OCI-LY7 (cell line): ENCODE measurements at regions not wholly inside any gene's neighbourhood (a gene's known extent, or its start where the extent isn't known, plus 50 kb on each side); places are given as distances from the start of the nearest gene placed in this dataset.

Experiments used
- BruUV-seq: library from RNA; stranded (reverse); fragments of 400-500 nt; replicated peaks from 2 replicates; lab custom pipeline; 2021; lab: Mats Ljungman, UMichigan
- CTCF ChIA-PET: fragments of 300-600 bp; sonication (Branson Sonifier 250); formaldehyde crosslinking; loops from one replicate; lab custom pipeline; 2022; ENCODE audit warnings: antibody characterized with exemption; ENCODE audit not compliant: unreplicated experiment; lab: Charles Lee
- POLR2A ChIA-PET: fragments of 300-600 bp; sonication (Branson Sonifier 250); formaldehyde crosslinking; loops from one replicate; lab custom pipeline; 2022; ENCODE audit warnings: antibody characterized with exemption; lab: Charles Lee
- DNase-seq: peaks from one replicate; pipeline ENCODE4 v3.0.0-alpha.2; 2015; ENCODE audit warnings: low spot score
- H2AFZ ChIP-seq: fragments of 200-600 bp; sonication (generic), shearing (Covaris generic); 2 replicates; pipeline ENCODE4 v1.6.1; 2014; ENCODE audit warnings: mild to moderate bottlenecking, antibody characterized with exemption, low read length, moderate library complexity
- H3K27ac ChIP-seq: fragments of 200-600 bp; sonication (generic); 2 replicates; pipeline ENCODE4 v1.5.1; 2014; ENCODE audit warnings: mixed run types, low read depth, mild to moderate bottlenecking, moderate library complexity, low read length, inconsistent platforms; ENCODE audit not compliant: poor library complexity, severe bottlenecking
- H3K36me3 ChIP-seq: fragments of 200-600 bp; sonication (generic); 2 replicates; pipeline ENCODE4 v1.6.1; 2014; ENCODE audit warnings: mild to moderate bottlenecking, antibody characterized with exemption, low read length, moderate library complexity, mixed read lengths; ENCODE audit not compliant: insufficient read depth
- H3K4me1 ChIP-seq: fragments of 200-600 bp; sonication (generic); 2 replicates; pipeline ENCODE4 v1.5.1; 2014; ENCODE audit warnings: mild to moderate bottlenecking, low read length; ENCODE audit not compliant: insufficient read depth, poor library complexity, severe bottlenecking
- H3K4me2 ChIP-seq: fragments of 200-600 bp; sonication (generic); 2 replicates; pipeline ENCODE4 v1.6.1; 2014; ENCODE audit warnings: mild to moderate bottlenecking, low read length
- H3K4me3 ChIP-seq: fragments of 200-600 bp; sonication (generic); 2 replicates; pipeline ENCODE4 v1.5.1; 2014; ENCODE audit warnings: mild to moderate bottlenecking, low read depth, low read length; ENCODE audit not compliant: poor library complexity, severe bottlenecking
- H3K79me2 ChIP-seq: fragments of 200-600 bp; sonication (generic); 2 replicates; pipeline ENCODE4 v1.6.1; 2016; ENCODE audit warnings: low read depth, mild to moderate bottlenecking, low read length, moderate library complexity, mixed read lengths; ENCODE audit not compliant: insufficient read depth
- H3K9me2 ChIP-seq: fragments of 200-600 bp; sonication (generic); 2 replicates; pipeline ENCODE4 v1.6.1; 2016; ENCODE audit warnings: mild to moderate bottlenecking, low read length, mixed read lengths; ENCODE audit not compliant: insufficient read depth
- H3K9me3 ChIP-seq: fragments of 200-600 bp; sonication (generic); 2 replicates; pipeline ENCODE4 v1.6.1; 2014; ENCODE audit warnings: mild to moderate bottlenecking, mixed run types, low read length, mixed read lengths
- H4K20me1 ChIP-seq: fragments of 200-600 bp; sonication (generic); 2 replicates; pipeline ENCODE4 v1.6.1; 2014; ENCODE audit warnings: mild to moderate bottlenecking, antibody characterized with exemption, low read length, moderate library complexity, mixed read lengths; ENCODE audit not compliant: insufficient read depth
- EZH2phosphoT487 ChIP-seq: fragments of 200-600 bp; sonication (generic); IDR thresholded peaks from 2 replicates; pipeline ENCODE4 v1.6.1; 2018; ENCODE audit warnings: low read depth, borderline replicate concordance, mild to moderate bottlenecking, mixed run types, antibody characterized with exemption, low read length, moderate library complexity, mixed read lengths
- intact Hi-C: fragments of 100-400 bp; cut with micrococcal nuclease; formaldehyde crosslinking; loops from one replicate; pipeline ENCODE4 v1.10.0; 2022; ENCODE audit not compliant: unreplicated experiment
- TF ChIP-seq, protein P1 (sequence below): fragments of 200-600 bp; sonication (generic); conservative IDR thresholded peaks from 2 replicates; pipeline ENCODE4 v1.5.1; 2014; ENCODE audit warnings: mild to moderate bottlenecking, antibody characterized with exemption, low read length, moderate library complexity, mixed read lengths

DNA sequence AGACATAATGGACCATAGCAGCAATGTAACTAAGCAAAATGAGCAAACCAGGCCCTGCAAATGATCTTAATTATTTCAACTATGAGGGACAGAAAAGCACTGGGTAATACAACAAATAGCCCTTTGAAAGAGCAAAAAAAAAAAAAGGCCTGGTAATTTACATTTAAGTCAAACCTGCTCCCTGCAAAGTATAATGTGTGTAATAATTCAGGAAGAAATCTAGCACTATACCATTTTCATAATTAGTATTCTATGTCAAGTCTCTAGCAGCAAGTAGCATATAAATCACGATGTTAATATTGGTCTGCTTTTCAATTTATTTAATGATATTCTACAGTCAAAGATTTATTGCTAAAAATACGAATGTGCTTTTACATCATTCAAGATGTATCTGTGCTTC lies 489.6 kb downstream of the BMP2 start:
- CTCF ChIA-PET, result no interaction called here
- no peaks in the 10 kb centered on the region for H3K9me2 ChIP-seq
- H3K79me2 ChIP-seq, result no peaks in the 10 kb centered on the region
- no peaks in the 10 kb centered on the region for H3K4me1 ChIP-seq
- H4K20me1 ChIP-seq, result no peaks in the 10 kb centered on the region; the same call in 1 of the 2 replicates
- H3K4me3 ChIP-seq, result no peak overlapping the region
- intact Hi-C loops, result no loop called here
- H3K9me3 ChIP-seq, result no peaks in the 10 kb centered on the region
- DNase-seq, result no peak
- no peak overlapping the region for H3K27ac ChIP-seq
- H2AFZ ChIP-seq, result no peak overlapping the region
- H3K36me3 ChIP-seq, result no peaks in the 10 kb centered on the region
- BruUV-seq, result no TSS peak
- POLR2A ChIA-PET, result interaction anchor here (0.6 kb wide), 1 partner anchor 307 kb away, joined by 4 read pairs; no protein-coding TSS in a partner anchor
- H3K4me2 ChIP-seq, result no peak overlapping the region
- TF ChIP-seq, protein P1, sequence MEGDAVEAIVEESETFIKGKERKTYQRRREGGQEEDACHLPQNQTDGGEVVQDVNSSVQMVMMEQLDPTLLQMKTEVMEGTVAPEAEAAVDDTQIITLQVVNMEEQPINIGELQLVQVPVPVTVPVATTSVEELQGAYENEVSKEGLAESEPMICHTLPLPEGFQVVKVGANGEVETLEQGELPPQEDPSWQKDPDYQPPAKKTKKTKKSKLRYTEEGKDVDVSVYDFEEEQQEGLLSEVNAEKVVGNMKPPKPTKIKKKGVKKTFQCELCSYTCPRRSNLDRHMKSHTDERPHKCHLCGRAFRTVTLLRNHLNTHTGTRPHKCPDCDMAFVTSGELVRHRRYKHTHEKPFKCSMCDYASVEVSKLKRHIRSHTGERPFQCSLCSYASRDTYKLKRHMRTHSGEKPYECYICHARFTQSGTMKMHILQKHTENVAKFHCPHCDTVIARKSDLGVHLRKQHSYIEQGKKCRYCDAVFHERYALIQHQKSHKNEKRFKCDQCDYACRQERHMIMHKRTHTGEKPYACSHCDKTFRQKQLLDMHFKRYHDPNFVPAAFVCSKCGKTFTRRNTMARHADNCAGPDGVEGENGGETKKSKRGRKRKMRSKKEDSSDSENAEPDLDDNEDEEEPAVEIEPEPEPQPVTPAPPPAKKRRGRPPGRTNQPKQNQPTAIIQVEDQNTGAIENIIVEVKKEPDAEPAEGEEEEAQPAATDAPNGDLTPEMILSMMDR, result no peak
- TF ChIP-seq EZH2phosphoT487, result no peak

DNA sequence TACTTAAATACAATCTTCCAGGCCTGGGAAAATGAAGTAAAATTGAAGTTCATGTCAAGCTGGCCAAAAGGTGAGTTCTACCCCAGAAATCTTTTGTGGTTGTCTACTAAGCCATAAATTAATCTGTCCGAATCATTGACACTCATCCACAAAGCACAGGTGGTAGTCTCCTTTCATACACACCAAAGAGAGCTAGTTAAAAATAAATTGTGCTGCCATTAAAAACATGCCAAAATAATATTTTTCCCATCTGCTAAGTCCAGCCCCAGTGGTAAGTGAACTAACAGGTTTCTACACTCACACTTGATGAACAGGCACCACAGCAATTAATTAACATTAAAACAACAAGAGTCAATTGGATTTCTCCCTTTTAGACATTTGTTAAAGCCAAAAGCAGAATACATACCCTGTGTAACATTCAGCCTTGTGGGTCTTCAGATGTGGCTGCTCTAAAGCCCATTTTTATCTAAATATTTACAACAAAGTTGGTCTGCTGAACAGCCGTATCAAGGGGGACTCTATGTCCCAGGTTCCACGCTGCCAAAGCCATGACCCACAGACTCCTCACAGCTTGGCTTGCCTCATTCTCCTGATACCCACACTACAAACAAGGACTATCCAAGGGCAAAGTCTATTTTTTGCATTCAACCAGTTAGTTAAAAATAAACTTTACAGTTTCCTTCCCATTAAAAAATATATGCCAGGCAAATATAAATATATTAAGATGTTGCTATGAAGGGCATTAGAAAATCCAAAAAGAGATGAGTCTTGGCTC lies 490.4 kb downstream of the BMP2 start:
- CTCF ChIA-PET, result no interaction called here
- no peak overlapping the region for H3K4me2 ChIP-seq
- no peak overlapping the region for H3K4me3 ChIP-seq
- no peaks in the 10 kb centered on the region; the same call in 1 of the 2 replicates for H4K20me1 ChIP-seq
- no peaks in the 10 kb centered on the region for H3K9me2 ChIP-seq
- DNase-seq, result no peak
- no peaks in the 10 kb centered on the region for H3K36me3 ChIP-seq
- no peak overlapping the region for H2AFZ ChIP-seq
- no peaks in the 10 kb centered on the region for H3K4me1 ChIP-seq
- no peak for TF ChIP-seq EZH2phosphoT487
- TF ChIP-seq, protein P1, result no peak
- no peak overlapping the region for H3K27ac ChIP-seq
- BruUV-seq, result no TSS peak
- intact Hi-C loops, result no loop called here
- no peaks in the 10 kb centered on the region for H3K9me3 ChIP-seq
- POLR2A ChIA-PET, result no interaction called here
- H3K79me2 ChIP-seq, result no peaks in the 10 kb centered on the region

DNA sequence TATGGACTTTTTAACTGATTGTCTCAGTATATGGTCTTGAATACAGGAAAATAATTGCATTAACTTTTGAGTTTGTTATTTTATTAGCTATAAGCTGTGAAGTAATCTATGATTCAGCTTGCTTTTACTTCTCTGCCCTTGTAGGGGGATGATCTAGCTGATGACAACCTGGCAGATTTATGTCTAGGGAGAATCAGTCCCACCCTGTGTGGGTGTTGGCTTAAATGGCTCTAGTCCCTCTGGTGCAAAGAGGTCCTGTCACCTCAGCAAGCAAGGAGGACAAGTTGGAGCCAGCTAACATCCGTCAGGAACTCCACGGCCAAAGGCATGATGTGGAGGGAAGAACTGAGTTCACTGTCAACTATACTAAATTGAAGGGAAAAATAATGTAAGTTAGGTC lies 495.3 kb downstream of the BMP2 start:
- POLR2A ChIA-PET, result no interaction called here
- no peak overlapping the region for H3K4me2 ChIP-seq
- no peak for DNase-seq
- H3K36me3 ChIP-seq, result no peaks in the 10 kb centered on the region
- H3K9me3 ChIP-seq, result no peaks in the 10 kb centered on the region
- H3K9me2 ChIP-seq, result no peaks in the 10 kb centered on the region
- intact Hi-C loops, result no loop called here
- no peak overlapping the region for H3K27ac ChIP-seq
- H2AFZ ChIP-seq, result no peak overlapping the region
- no peaks in the 10 kb centered on the region for H3K4me1 ChIP-seq
- H3K79me2 ChIP-seq, result no peaks in the 10 kb centered on the region
- no peak for TF ChIP-seq EZH2phosphoT487
- TF ChIP-seq, protein P1, result no peak
- H4K20me1 ChIP-seq, result no peaks in the 10 kb centered on the region; the same call in 1 of the 2 replicates
- H3K4me3 ChIP-seq, result no peak overlapping the region
- BruUV-seq, result no TSS peak
- CTCF ChIA-PET, result no interaction called here
